Activated CD8-positive, alpha-beta T cell treated with anti-CD3 and anti-CD28 coated beads for 36 hours (primary cell): ENCODE measurements at regions not wholly inside any gene's neighbourhood (a gene's known extent, or its start where the extent isn't known, plus 50 kb on each side); places are given as distances from the start of the nearest gene placed in this dataset.

Experiments used
- ATAC-seq: fragments of 200-7000 bp; cut with Tn5 transposase; one replicate; pipeline ENCODE4 v1.10.0; 2021; ENCODE audit warnings: mild to moderate bottlenecking, moderate library complexity
- CTCF ChIA-PET: fragments of 350-600 bp; sonication (Branson Sonifier 250); formaldehyde crosslinking; loops from one replicate; lab custom pipeline; 2021; ENCODE audit warnings: antibody characterized with exemption; lab: Charles Lee
- POLR2A ChIA-PET: fragments of 350-600 bp; sonication (Branson Sonifier 250); formaldehyde crosslinking; loops from one replicate; lab custom pipeline; 2021; ENCODE audit warnings: antibody characterized with exemption; lab: Charles Lee
- DNase-seq: peaks from one replicate; pipeline ENCODE4 v3.0.0-alpha.2; 2020
- H3K27ac Mint-ChIP-seq: one replicate; pipeline ENCODE4 v1.8.0; 2021; ENCODE audit warnings: mild to moderate bottlenecking, mixed read lengths
- H3K27me3 Mint-ChIP-seq: one replicate; pipeline ENCODE4 v1.8.0; 2021; ENCODE audit warnings: mixed read lengths
- H3K36me3 Mint-ChIP-seq: one replicate; pipeline ENCODE4 v1.8.0; 2021; ENCODE audit warnings: low read depth, mixed read lengths
- H3K4me1 Mint-ChIP-seq: one replicate; pipeline ENCODE4 v1.8.0; 2021; ENCODE audit warnings: low read depth, mixed read lengths
- H3K4me3 Mint-ChIP-seq: one replicate; pipeline ENCODE4 v1.8.0; 2021; ENCODE audit warnings: mild to moderate bottlenecking, moderate library complexity, mixed read lengths
- H3K9me3 Mint-ChIP-seq: one replicate; pipeline ENCODE4 v1.8.0; 2021; ENCODE audit warnings: mixed read lengths
- intact Hi-C: fragments of 100-400 bp; cut with micrococcal nuclease; formaldehyde crosslinking; loops from one replicate; pipeline ENCODE4 v1.10.0; 2022
- TF ChIP-seq, protein P1 (sequence below): fragments of 200-600 bp; IDR thresholded peaks from one replicate; pipeline ENCODE4 v1.8.0; 2022; ENCODE audit warnings: antibody characterized with exemption, mild to moderate bottlenecking

DNA sequence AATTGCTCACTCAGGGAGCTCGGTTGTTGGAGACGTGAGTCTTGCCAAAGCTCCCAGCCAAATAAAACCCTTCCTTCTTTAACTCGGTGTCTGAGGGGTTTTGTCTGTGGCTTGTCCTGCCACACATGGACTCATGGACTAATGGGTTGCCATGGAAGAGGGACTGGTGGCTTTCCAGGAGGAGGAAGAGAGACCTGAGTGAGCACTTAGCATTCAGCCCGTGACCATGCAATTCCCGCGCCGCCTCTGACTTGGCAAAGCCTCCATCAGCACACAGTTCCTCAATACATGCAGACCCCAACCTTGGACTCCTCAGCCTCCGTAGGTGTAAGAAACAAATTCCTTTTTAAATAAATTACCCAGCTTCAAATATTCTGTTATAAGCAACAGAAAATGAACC lies 57.3 kb upstream of the TMEM18 start:
- Mint-ChIP-seq H3K9me3 (no peaks in the 10 kb centered on the region), H3K27ac (no peak overlapping the region), H3K27me3 (peaks cover 8% of the 10 kb centered on the region), H3K4me1 (peaks cover 3% of the 10 kb centered on the region), H3K36me3 (no peaks in the 10 kb centered on the region), H3K4me3 (no peak overlapping the region)
- ATAC-seq (no peak), DNase-seq (no peak)
- intact Hi-C loops, result no loop called here
- TF ChIP-seq, protein P1, sequence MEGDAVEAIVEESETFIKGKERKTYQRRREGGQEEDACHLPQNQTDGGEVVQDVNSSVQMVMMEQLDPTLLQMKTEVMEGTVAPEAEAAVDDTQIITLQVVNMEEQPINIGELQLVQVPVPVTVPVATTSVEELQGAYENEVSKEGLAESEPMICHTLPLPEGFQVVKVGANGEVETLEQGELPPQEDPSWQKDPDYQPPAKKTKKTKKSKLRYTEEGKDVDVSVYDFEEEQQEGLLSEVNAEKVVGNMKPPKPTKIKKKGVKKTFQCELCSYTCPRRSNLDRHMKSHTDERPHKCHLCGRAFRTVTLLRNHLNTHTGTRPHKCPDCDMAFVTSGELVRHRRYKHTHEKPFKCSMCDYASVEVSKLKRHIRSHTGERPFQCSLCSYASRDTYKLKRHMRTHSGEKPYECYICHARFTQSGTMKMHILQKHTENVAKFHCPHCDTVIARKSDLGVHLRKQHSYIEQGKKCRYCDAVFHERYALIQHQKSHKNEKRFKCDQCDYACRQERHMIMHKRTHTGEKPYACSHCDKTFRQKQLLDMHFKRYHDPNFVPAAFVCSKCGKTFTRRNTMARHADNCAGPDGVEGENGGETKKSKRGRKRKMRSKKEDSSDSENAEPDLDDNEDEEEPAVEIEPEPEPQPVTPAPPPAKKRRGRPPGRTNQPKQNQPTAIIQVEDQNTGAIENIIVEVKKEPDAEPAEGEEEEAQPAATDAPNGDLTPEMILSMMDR, result no peak
- ChIA-PET CTCF (no interaction called here), POLR2A (interaction anchor here (0.6 kb wide), 1 partner anchor 776 kb away, joined by 4 read pairs; no protein-coding TSS in a partner anchor)

DNA sequence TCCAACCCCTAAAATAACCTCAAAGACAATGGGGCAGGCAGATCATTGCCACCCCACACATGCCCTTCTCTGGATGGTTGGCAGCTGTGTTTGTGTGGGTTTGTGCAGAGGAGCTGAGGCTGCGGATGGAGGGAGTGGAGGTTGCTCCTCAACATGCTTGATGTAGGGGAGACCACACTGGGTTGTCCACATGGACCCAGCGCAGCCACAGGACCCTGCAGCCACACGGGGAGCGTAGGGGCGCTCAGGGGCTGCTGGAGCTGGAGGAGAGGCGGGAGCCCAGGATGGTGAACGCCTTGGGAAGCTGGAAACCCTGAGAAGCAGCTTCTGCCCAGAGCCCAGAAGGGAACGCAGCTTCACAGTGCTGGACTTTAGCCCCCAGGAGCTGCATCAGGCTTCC lies 56.3 kb upstream of the TMEM18 start:
- ChIA-PET CTCF (no interaction called here), POLR2A (no interaction called here)
- H3K9me3 Mint-ChIP-seq, result no peaks in the 10 kb centered on the region
- no peak overlapping the region for H3K27ac Mint-ChIP-seq
- no peak for ATAC-seq
- intact Hi-C loops, result no loop called here
- H3K4me1 Mint-ChIP-seq, result peaks cover 3% of the 10 kb centered on the region
- peaks cover 5% of the 10 kb centered on the region for H3K27me3 Mint-ChIP-seq
- TF ChIP-seq, protein P1, result no peak
- H3K36me3 Mint-ChIP-seq, result no peaks in the 10 kb centered on the region
- no peak for DNase-seq
- H3K4me3 Mint-ChIP-seq, result no peak overlapping the region

DNA sequence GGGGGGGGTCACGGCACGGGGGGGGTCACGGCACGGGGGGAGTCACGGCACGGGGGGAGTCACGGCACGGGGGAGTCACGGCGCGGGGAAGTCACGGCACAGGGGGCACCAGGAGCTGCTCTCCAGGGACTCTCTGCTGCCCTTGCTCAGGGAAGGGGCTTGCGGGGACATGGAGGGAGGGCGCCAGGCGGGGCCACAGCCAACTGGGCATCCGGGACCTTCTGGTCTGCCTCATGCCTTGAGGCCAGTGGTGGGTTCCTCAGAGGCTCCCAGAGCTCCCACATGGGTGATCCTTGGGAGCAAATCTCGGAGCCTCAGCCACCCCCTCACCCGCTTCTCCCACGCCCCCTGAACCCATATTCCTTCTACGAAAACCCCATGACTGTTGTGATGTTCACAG lies 55.8 kb upstream of the TMEM18 start:
- CTCF ChIA-PET, result no interaction called here
- no peaks in the 10 kb centered on the region for H3K36me3 Mint-ChIP-seq
- no peak for DNase-seq
- TF ChIP-seq, protein P1, result no peak
- H3K9me3 Mint-ChIP-seq, result no peaks in the 10 kb centered on the region
- H3K4me3 Mint-ChIP-seq, result no peak overlapping the region
- POLR2A ChIA-PET, result no interaction called here
- no peak overlapping the region for H3K27ac Mint-ChIP-seq
- peaks cover 3% of the 10 kb centered on the region for H3K4me1 Mint-ChIP-seq
- ATAC-seq, result no peak
- peaks cover 5% of the 10 kb centered on the region for H3K27me3 Mint-ChIP-seq
- intact Hi-C loops, result no loop called here

DNA sequence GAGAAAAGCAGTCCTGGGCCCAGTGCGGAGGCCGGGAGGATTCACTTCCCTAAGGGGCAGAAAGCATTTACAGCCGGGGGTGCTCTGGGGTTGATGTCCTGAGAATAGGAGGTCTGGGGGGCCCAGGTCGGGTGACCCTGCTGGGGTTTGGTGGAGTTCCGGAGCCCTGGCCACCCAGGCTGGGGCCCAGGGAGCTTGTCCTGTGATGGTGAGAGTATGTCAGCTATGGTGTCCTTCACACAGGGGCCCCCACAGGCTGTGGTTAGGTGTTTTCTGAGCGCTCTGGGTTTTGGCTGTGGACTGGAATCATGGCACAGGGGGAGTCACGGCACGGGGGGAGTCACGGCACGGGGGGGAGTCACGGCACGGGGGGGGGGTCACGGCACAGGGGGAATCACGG lies 54.5 kb upstream of the TMEM18 start:
- TF ChIP-seq, protein P1, result no peak
- peaks cover 8% of the 10 kb centered on the region for H3K4me1 Mint-ChIP-seq
- ChIA-PET CTCF (no interaction called here), POLR2A (interaction anchor here (0.7 kb wide), 1 partner anchor 54 kb away, joined by 3 read pairs; the partner anchor contains the start of gene TMEM18)
- no peak overlapping the region for H3K4me3 Mint-ChIP-seq
- H3K9me3 Mint-ChIP-seq, result no peaks in the 10 kb centered on the region
- H3K27me3 Mint-ChIP-seq, result peaks cover 3% of the 10 kb centered on the region
- no peak overlapping the region for H3K27ac Mint-ChIP-seq
- intact Hi-C loops, result no loop called here
- no peaks in the 10 kb centered on the region for H3K36me3 Mint-ChIP-seq
- ATAC-seq (no peak), DNase-seq (no peak)

DNA sequence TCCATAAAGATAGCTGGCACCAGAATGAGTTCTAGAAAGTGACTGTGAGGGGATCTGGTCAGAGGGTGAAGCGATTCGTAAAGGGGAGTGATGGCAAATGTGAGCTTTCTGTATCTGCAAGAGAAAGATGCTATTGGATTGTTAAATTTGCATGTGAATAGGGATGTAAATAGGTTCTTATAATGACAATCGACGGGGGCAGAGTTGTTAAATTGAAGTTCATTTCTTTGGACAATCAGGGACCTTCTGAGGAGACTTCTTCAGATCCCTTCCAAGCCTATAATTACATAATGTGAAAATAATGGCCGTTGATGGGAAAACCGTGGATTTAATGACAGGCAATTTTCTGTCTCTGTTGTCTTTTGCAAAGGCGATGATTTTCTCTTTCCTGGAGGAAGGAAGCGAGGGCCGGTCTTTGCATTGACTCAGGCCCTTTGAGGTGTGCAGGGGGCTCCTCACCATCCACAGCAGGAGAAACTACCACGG lies 52.2 kb upstream of the TMEM18 start:
- H3K27me3 Mint-ChIP-seq, result peaks cover 15% of the 10 kb centered on the region
- DNase-seq (no peak), ATAC-seq (no peak)
- ChIA-PET CTCF (no interaction called here), POLR2A (no interaction called here)
- H3K4me3 Mint-ChIP-seq, result no peak overlapping the region
- H3K36me3 Mint-ChIP-seq, result no peaks in the 10 kb centered on the region
- TF ChIP-seq, protein P1, result no peak
- peaks cover 7% of the 10 kb centered on the region for H3K4me1 Mint-ChIP-seq
- no peaks in the 10 kb centered on the region for H3K9me3 Mint-ChIP-seq
- H3K27ac Mint-ChIP-seq, result no peak overlapping the region
- intact Hi-C loops, result no loop called here
